GM21360 (cell line): ENCODE measurements at regions not wholly inside any gene's neighbourhood (a gene's known extent, or its start where the extent isn't known, plus 50 kb on each side); places are given as distances from the start of the nearest gene placed in this dataset.
"Not testable (repeated sequence)": the region's sequence is repeated elsewhere in the genome, so short reads cannot be mapped to it uniquely, and the experiment has no call there.

ENCODE experiments used
- ATAC-seq: cut with Tn5 transposase; IDR thresholded peaks from one replicate; pipeline ENCODE4 v1.9.1; 2021; ENCODE audit warnings: mild to moderate bottlenecking, moderate library complexity; ENCODE audit not compliant: unreplicated experiment

DNA sequence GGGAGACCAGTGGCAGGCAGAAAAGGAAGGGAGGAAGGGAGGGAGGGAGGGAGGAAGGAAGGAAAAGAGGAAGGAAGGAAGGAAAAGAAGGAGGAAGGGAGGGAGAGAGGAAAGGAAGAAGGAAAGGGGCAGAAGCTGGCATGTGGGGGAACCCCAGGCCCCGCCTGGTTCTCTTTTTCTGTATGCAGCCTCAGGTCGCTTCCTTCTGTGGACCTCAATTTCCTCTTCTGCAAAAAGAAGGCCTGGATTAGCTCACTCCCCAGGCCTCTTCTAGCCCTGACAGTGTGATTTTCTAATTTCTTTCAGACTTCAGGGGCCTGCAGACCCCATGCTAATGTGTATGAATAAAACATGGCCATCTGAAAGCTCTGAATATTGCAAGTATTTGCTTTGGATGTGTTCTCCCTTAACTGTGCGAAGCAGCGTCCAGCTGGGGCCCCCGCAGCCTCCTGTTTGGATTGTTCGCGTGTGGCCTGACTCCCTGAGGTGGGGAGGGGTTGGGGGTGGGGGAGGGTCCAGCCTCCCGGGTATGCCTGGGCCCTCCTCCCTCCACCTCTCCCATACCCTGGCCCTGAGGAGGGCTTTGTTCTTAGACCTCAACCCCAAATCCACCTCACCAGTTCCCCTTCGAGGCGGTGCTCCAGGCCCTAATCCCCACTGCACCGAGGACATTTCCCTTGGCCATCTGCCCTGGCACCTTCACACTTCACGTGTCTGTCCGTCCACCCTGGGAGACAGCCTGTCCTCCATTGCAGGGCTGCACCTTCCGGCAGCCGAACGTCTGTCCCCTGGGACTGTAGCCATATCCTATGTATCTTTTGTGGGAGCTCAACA, 199.9 kb upstream of the ATP6AP2 start:
- ATAC-seq, result no peak

DNA sequence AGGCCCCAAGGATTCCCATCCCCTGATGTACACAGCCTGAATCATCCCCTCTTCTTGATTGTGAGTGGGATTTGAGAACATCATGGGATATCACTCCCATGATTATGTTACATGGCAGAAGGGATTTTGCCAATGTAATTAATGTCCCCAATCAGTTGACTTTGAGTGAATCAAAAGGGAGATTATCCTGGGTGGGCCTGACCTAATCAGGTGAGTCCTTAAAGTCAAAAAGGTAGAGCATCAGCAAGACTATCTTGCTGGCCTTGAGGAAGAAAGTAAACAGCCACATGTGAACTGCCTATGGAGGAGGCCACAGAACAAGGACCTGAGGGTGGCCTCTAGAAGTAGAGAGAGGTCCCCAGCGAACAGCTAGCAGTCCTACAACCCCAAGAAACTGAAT, 203.1 kb upstream of the ATP6AP2 start:
- no peak for ATAC-seq

DNA sequence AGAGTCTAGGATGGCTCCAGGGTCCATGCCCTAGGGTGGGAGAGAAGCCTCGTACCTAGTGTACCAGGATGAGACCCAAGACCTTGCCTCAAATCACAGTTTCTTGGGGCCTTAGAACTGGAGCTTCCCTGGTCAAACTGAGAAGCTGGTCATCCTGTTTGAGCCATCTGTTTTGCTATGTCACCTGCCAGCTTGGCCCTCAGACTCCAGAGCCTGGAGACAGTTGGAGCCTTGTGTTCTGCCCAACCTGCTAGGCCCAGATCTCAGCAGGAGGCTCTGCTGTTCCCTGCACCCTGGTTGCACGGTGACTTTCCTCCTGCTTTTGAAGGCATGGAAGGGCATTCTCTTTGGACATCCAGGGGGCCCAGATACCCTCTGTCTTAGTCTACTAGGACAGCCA, 206.3 kb upstream of the ATP6AP2 start:
- ATAC-seq, result no peak

DNA sequence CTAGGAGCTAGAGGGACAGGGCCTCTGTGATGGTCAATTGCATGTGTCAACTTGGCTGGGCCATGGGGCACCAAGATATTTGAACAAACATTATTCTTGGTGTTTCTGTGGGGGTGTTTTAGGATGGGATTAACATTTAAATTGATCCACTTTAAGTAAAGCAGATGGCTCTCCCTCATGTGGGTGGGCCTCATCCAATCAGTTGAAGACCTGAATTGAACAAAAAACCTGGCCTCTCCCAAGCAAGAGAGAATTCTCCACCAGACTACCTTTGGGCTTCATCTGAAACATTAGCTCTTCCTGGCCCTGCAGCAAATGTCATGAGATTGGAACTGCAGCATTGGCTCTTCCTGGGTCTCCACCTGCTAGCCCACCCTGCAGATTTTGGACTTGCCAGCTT, 207.1 kb upstream of the ATP6AP2 start:
- no peak for ATAC-seq

- no peak for ATAC-seq
These were observed 207.7 kb upstream of the ATP6AP2 start for GRCh38 chrX:40373025-40373424.

GRCh38 chrX:40371376-40371775, 209.4 kb upstream of the ATP6AP2 start:
- ATAC-seq, result no peak

GRCh38 chrX:40368611-40369061, 212.1 kb upstream of the ATP6AP2 start:
- ATAC-seq, result no peak

- ATAC-seq, result no peak
These were observed 214.1 kb upstream of the ATP6AP2 start for GRCh38 chrX:40366661-40367060.

DNA sequence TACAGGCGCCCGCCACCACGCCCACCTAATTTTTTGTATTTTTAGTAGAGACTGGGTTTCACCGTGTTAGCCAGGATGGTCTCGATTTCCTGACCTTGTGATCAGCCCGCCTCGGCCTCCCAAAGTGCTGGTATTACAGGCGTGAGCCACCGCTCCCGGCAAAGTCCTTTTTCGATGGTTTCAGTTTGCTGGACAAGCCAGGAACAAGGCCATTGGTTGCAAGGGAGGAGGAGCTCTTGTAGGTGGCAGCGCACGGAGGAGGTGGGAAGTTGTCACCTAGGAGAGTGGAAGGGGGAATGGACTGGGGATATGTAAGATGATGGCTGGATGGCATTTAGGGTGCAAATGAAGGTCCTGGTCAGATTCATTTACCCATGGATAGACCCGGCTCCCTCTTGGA, 218.5 kb upstream of the ATP6AP2 start:
- not testable (repeated sequence) for ATAC-seq

- no peak for ATAC-seq
These were observed 220.2 kb upstream of the ATP6AP2 start for GRCh38 chrX:40360557-40360956.

DNA sequence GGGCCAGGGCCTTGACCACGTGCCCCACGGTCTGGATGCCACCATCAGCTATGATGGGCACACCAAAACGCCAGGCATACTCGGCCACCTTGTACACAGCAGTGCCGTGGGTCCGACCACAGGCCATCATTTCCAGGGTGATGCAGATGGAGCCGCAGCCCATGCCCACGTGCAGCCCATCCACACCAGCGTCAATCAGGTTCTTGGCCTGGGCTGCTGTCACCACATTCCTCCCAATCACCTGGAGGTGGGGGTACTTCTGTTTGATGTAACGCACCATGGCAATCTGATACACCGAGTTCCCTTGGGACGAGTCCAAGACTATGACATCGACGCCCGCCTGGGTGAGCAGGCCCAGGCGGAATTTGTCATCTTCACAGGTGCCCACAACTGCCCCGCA, 221.2 kb upstream of the ATP6AP2 start:
- ATAC-seq, result no peak

- ATAC-seq, result no peak
These were observed 221.8 kb upstream of the ATP6AP2 start for GRCh38 chrX:40358994-40359393.

GRCh38 chrX:40349251-40349650, 231.5 kb upstream of the ATP6AP2 start:
- no peak for ATAC-seq

- no peak for ATAC-seq
These were observed 234.4 kb upstream of the ATP6AP2 start for GRCh38 chrX:40346379-40346778.

GRCh38 chrX:40343319-40343718, 237.5 kb upstream of the ATP6AP2 start:
- no peak for ATAC-seq

- ATAC-seq, result no peak
These were observed 240.7 kb upstream of the ATP6AP2 start for GRCh38 chrX:40340116-40340515.

- no peak for ATAC-seq
These were observed 235.6 kb upstream of the BCOR start for GRCh38 chrX:40333344-40333743.

DNA sequence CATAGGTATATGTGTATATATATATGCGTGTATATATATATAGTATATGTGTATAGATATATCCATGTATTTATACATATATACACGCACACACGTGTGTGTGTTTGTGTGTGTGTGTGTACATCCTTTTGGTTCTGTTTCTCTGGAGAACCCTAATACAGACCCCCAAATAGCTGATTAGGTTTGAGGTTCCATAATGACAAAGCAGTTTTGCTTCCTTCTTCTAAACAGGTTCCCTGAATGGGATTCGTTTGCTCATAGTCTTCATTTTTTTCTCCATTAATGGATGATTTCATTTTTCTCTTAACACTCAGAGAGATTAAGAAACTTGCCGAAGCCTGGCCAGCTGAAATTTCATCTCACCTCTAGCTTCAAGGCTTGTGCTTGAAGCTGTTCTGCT, 234.0 kb upstream of the BCOR start:
- ATAC-seq, result no peak

- ATAC-seq, result no peak
These were observed 233.6 kb upstream of the BCOR start for GRCh38 chrX:40331353-40331752.

DNA sequence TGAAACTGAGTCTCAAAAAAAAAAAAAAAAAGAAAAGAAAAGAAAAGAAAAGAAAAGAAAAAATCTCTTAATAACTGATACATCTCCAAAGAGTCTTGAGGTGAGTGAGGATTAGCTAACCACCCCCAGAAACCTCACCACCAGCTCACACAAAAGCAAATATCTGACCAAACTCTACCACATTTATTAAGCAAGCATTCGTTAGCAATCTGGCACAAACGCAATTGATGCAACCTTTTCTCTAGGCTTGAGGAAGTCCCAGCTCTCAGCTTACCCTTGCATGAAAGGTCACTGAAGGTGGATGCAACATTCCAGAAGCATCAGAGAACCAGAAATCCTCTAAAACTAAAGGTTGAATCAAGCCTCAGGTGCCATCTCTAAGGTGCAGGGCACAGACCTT, 231.9 kb upstream of the BCOR start:
- ATAC-seq, result no peak

- ATAC-seq, result no peak
These were observed 229.3 kb upstream of the BCOR start for GRCh38 chrX:40327085-40327484.

GRCh38 chrX:40326186-40326965, 228.6 kb upstream of the BCOR start:
- no peak for ATAC-seq
